ENCODE measurements at regions not wholly inside any gene's neighbourhood (a gene's known extent, or its start where the extent isn't known, plus 50 kb on each side); places are given as distances from the start of the nearest gene placed in this dataset.

GRCh38 chr11:112357488-112357887 lies 96.8 kb upstream of the PLET1 start:
- no peak for DNase-seq (ENCODE audit: low read depth)

GRCh38 chr11:112361396-112361795 lies 100.7 kb upstream of the PLET1 start:
- DNase-seq (ENCODE audit: low read depth), result no peak

- DNase-seq (ENCODE audit: low read depth), result no peak
Observed at GRCh38 chr11:112363527-112363926, 102.9 kb upstream of the PLET1 start.

GRCh38 chr11:112364962-112365481 lies 104.4 kb upstream of the PLET1 start:
- DNase-seq (ENCODE audit: low read depth), result peak; percentile 75

GRCh38 chr11:112366012-112366411 lies 105.4 kb upstream of the PLET1 start:
- no peak for DNase-seq (ENCODE audit: low read depth)

- DNase-seq (ENCODE audit: low read depth), result no peak
Observed at GRCh38 chr11:112366777-112367176, 106.1 kb upstream of the PLET1 start.

- DNase-seq (ENCODE audit: low read depth), result no peak
Observed at GRCh38 chr11:112367461-112367860, 106.8 kb upstream of the PLET1 start.

- DNase-seq (ENCODE audit: low read depth), result no peak
Observed at GRCh38 chr11:112367895-112368294, 107.2 kb upstream of the PLET1 start.

GRCh38 chr11:112368381-112368780 lies 107.7 kb upstream of the PLET1 start:
- DNase-seq (ENCODE audit: low read depth), result no peak

GRCh38 chr11:112369374-112369773 lies 108.7 kb upstream of the PLET1 start:
- DNase-seq (ENCODE audit: low read depth), result no peak

- DNase-seq (ENCODE audit: low read depth), result no peak
Observed at GRCh38 chr11:112369916-112370315, 109.3 kb upstream of the PLET1 start.

GRCh38 chr11:112374486-112375140 lies 114.0 kb upstream of the PLET1 start:
- DNase-seq (ENCODE audit: low read depth), result no peak

GRCh38 chr11:112377946-112378345 lies 117.3 kb upstream of the PLET1 start:
- no peak for DNase-seq (ENCODE audit: low read depth)

GRCh38 chr11:112380464-112380863 lies 119.8 kb upstream of the PLET1 start:
- no peak for DNase-seq (ENCODE audit: low read depth)

- DNase-seq (ENCODE audit: low read depth), result no peak
Observed at GRCh38 chr11:112381578-112381977, 120.9 kb upstream of the PLET1 start.

GRCh38 chr11:112382561-112382960 lies 121.9 kb upstream of the PLET1 start:
- no peak for DNase-seq (ENCODE audit: low read depth)

GRCh38 chr11:112388496-112388895 lies 127.8 kb upstream of the PLET1 start:
- DNase-seq (ENCODE audit: low read depth), result no peak

- no peak for DNase-seq (ENCODE audit: low read depth)
Observed at GRCh38 chr11:112391086-112391485, 130.4 kb upstream of the PLET1 start.

- DNase-seq (ENCODE audit: low read depth), result no peak
Observed at GRCh38 chr11:112392904-112393303, 132.2 kb upstream of the PLET1 start.

- no peak for DNase-seq (ENCODE audit: low read depth)
Observed at GRCh38 chr11:112394304-112394703, 133.6 kb upstream of the PLET1 start.

GRCh38 chr11:112396076-112396475 lies 135.4 kb upstream of the PLET1 start:
- no peak for DNase-seq (ENCODE audit: low read depth)

- DNase-seq (ENCODE audit: low read depth), result no peak
Observed at GRCh38 chr11:112398798-112399478, 138.3 kb upstream of the PLET1 start.

- no peak for DNase-seq (ENCODE audit: low read depth)
Observed at GRCh38 chr11:112400476-112401014, 139.9 kb upstream of the PLET1 start.

Measured in GM04504 (cell line).